IMR-90 (cell line): ENCODE measurements at regions not wholly inside any gene's neighbourhood (a gene's known extent, or its start where the extent isn't known, plus 50 kb on each side); places are given as distances from the start of the nearest gene placed in this dataset.

Experiments used
- ATAC-seq: fragments of 200-7000 bp; cut with Tn5 transposase; 2 replicates; pipeline ENCODE4 v1.9.1; 2020; ENCODE audit warnings: low read depth, mild to moderate bottlenecking, moderate library complexity
- BruUV-seq: library from RNA; stranded (reverse); fragments of 400-500 nt; replicated peaks from 2 replicates; lab custom pipeline; 2021; lab: Mats Ljungman, UMichigan
- CTCF ChIA-PET: fragments of 300-600 bp; formaldehyde crosslinking; extraction: SDS; loops from one replicate; lab custom pipeline; 2021; ENCODE audit warnings: antibody characterized with exemption; lab: Yijun Ruan, JAX
- POLR2A ChIA-PET: fragments of 300-600 bp; sonication (Branson Sonifier 250); formaldehyde crosslinking; loops from one replicate; lab custom pipeline; 2022; ENCODE audit warnings: antibody characterized with exemption; ENCODE audit not compliant: unreplicated experiment; lab: Charles Lee
- DNase-seq: peaks from one replicate; pipeline ENCODE4 v3.0.0; 2013
- H2AFZ ChIP-seq: replicated peaks from 2 replicates; pipeline ENCODE3; 2013; ENCODE audit warnings: low read length, mild to moderate bottlenecking; ENCODE audit not compliant: poor library complexity
- H2AK5ac ChIP-seq: 2 replicates; pipeline ENCODE4 v1.6.1; 2013; ENCODE audit warnings: low read depth, low read length, inconsistent platforms
- H2AK9ac ChIP-seq: replicated peaks from 2 replicates; pipeline ENCODE3; 2013; ENCODE audit warnings: mild to moderate bottlenecking, low read depth, low read length, moderate library complexity; ENCODE audit not compliant: poor library complexity
- H2BK120ac ChIP-seq: 2 replicates; pipeline ENCODE4 v1.6.1; 2013; ENCODE audit warnings: low read depth, low read length, inconsistent platforms
- H2BK15ac ChIP-seq: 3 replicates; pipeline ENCODE4 v1.6.1; 2013; ENCODE audit warnings: low read depth, low read length, inconsistent platforms
- H2BK20ac ChIP-seq: 2 replicates; pipeline ENCODE4 v1.6.1; 2013; ENCODE audit warnings: low read depth, mild to moderate bottlenecking, inconsistent platforms, low read length, moderate library complexity
- H2BK5ac ChIP-seq: 2 replicates; pipeline ENCODE4 v1.6.1; 2013; ENCODE audit warnings: mild to moderate bottlenecking, low read depth, low read length, inconsistent platforms; ENCODE audit not compliant: poor library complexity, severe bottlenecking
- H3K14ac ChIP-seq: replicated peaks from 2 replicates; pipeline ENCODE4 v1.6.1; 2013; ENCODE audit warnings: low read depth, low read length, inconsistent platforms
- H3K18ac ChIP-seq: 2 replicates; pipeline ENCODE4 v1.6.1; 2013; ENCODE audit warnings: low read depth, low read length, control low read depth
- H3K23ac ChIP-seq: 2 replicates; pipeline ENCODE4 v1.6.1; 2013; ENCODE audit warnings: low read depth, low read length, inconsistent platforms
- H3K27ac ChIP-seq: 2 replicates; pipeline ENCODE4 v1.5.1; 2013; ENCODE audit warnings: mild to moderate bottlenecking, control low read depth, low read length; ENCODE audit not compliant: insufficient read depth
- H3K27me3 ChIP-seq: 2 replicates; pipeline ENCODE4 v1.6.1; 2013; ENCODE audit warnings: low read length; ENCODE audit not compliant: control insufficient read depth, insufficient read depth
- H3K36me3 ChIP-seq: 2 replicates; pipeline ENCODE4 v1.6.1; 2013; ENCODE audit warnings: low read length, mixed read lengths; ENCODE audit not compliant: control insufficient read depth, insufficient read depth
- H3K4ac ChIP-seq: 2 replicates; pipeline ENCODE4 v1.6.1; 2013; ENCODE audit warnings: low read depth, low read length, inconsistent platforms
- H3K4me1 ChIP-seq: 2 replicates; pipeline ENCODE4 v1.6.1; 2013; ENCODE audit warnings: low read length, mixed read lengths; ENCODE audit not compliant: control insufficient read depth, insufficient read depth
- H3K4me2 ChIP-seq: 2 replicates; pipeline ENCODE4 v1.6.1; 2013; ENCODE audit warnings: low read depth, mild to moderate bottlenecking, control low read depth, low read length, moderate library complexity
- H3K4me3 ChIP-seq: 2 replicates; pipeline ENCODE4 v1.5.1; 2013; ENCODE audit warnings: low read depth, mild to moderate bottlenecking, control low read depth, low read length, moderate library complexity; ENCODE audit not compliant: insufficient read depth
- H3K56ac ChIP-seq: 2 replicates; pipeline ENCODE4 v1.6.1; 2013; ENCODE audit warnings: low read length, inconsistent platforms; ENCODE audit not compliant: insufficient read depth; ENCODE audit errors: extremely low read depth
- H3K79me1 ChIP-seq, 2 experiments: 2 replicates each; pipeline ENCODE4 v1.6.1; 2013; ENCODE audit warnings: low read length in 2 of 2, inconsistent platforms in 1 of 2, low read depth in 1 of 2
- H3K9ac ChIP-seq: 2 replicates; pipeline ENCODE4 v1.6.1; 2013; ENCODE audit warnings: low read depth, low read length, control low read depth
- H3K9me1 ChIP-seq: 2 replicates; pipeline ENCODE4 v1.6.1; 2013; ENCODE audit warnings: low read length, inconsistent platforms; ENCODE audit not compliant: insufficient read depth
- H3K9me3 ChIP-seq: 2 replicates; pipeline ENCODE4 v1.6.1; 2013; ENCODE audit warnings: low read length; ENCODE audit not compliant: control insufficient read depth, insufficient read depth
- H4K20me1 ChIP-seq: 2 replicates; pipeline ENCODE4 v1.6.1; 2013; ENCODE audit warnings: low read length, inconsistent platforms; ENCODE audit not compliant: insufficient read depth
- H4K5ac ChIP-seq: 2 replicates; pipeline ENCODE4 v1.6.1; 2013; ENCODE audit warnings: mild to moderate bottlenecking, low read depth, low read length, control low read depth
- H4K8ac ChIP-seq, 2 experiments: 2 replicates each; pipeline ENCODE4 v1.6.1; 2013; ENCODE audit warnings: low read depth in 2 of 2, low read length in 2 of 2, control low read depth in 1 of 2, inconsistent platforms in 1 of 2
- H4K91ac ChIP-seq: 2 replicates; pipeline ENCODE4 v1.6.1; 2013; ENCODE audit warnings: low read depth, low read length, inconsistent platforms; ENCODE audit not compliant: insufficient read depth
- MAZ ChIP-seq: IDR thresholded peaks from 2 replicates; pipeline ENCODE4 v1.6.1; 2012; ENCODE audit warnings: low read depth, mild to moderate bottlenecking, low read length, improper control_type of control experiment, moderate library complexity, borderline replicate concordance
- MXI1 ChIP-seq: IDR thresholded peaks from 2 replicates; pipeline ENCODE4 v1.6.1; 2012; ENCODE audit warnings: low read depth, mild to moderate bottlenecking, low read length, moderate library complexity, borderline replicate concordance
- NFE2L2 ChIP-seq: fragments of 150-350 bp; IDR thresholded peaks from 2 replicates; pipeline ENCODE4 v1.6.1; 2016; ENCODE audit warnings: low read depth, mild to moderate bottlenecking, low read length
- POLR2A ChIP-seq: IDR thresholded peaks from 2 replicates; pipeline ENCODE4 v1.6.1; 2012; ENCODE audit warnings: mild to moderate bottlenecking, low read depth, low read length
- RAD21 ChIP-seq: IDR thresholded peaks from 2 replicates; pipeline ENCODE4 v1.6.1; 2012; ENCODE audit warnings: low read length, improper control_type of control experiment
- RCOR1 ChIP-seq: IDR thresholded peaks from 2 replicates; pipeline ENCODE4 v1.6.1; 2012; ENCODE audit warnings: mild to moderate bottlenecking, low read length, improper control_type of control experiment; ENCODE audit not compliant: insufficient replicate concordance
- USF2 ChIP-seq: fragments of 150-350 bp; IDR thresholded peaks from 2 replicates; pipeline ENCODE4 v1.6.1; 2017; ENCODE audit warnings: mild to moderate bottlenecking, antibody characterized with exemption, low read length, low read depth
- WGBS, 2 experiments: methylation state at CpG; one replicate each; pipeline versions ENCODE4 v1.1.5 to v1.1.7; 2013; ENCODE audit warnings: missing lambda C conversion rate in 2 of 2; ENCODE audit not compliant: insufficient read length in 1 of 2; ENCODE audit errors: extremely low coverage in 2 of 2; 5-methylcytosine and 5-hydroxymethylcytosine counted together
- dilution Hi-C: fragments of 300-500 bp; cut with HindIII; formaldehyde crosslinking; loops from one replicate; pipeline ENCODE4 v1.14.3; 2018; ENCODE audit warnings: low sequenced_read_pairs; ENCODE audit not compliant: unreplicated experiment
- in situ Hi-C: fragments of 300-500 bp; cut with MboI; formaldehyde crosslinking; loops from 3 replicates; pipeline ENCODE4 v1.14.3; 2019; ENCODE audit warnings: low sequenced_read_pairs, inconsistent platforms, mixed read lengths
- intact Hi-C: fragments of 100-400 bp; cut with micrococcal nuclease; formaldehyde crosslinking; loops from 2 replicates; pipeline ENCODE4 v1.10.0; 2022

DNA sequence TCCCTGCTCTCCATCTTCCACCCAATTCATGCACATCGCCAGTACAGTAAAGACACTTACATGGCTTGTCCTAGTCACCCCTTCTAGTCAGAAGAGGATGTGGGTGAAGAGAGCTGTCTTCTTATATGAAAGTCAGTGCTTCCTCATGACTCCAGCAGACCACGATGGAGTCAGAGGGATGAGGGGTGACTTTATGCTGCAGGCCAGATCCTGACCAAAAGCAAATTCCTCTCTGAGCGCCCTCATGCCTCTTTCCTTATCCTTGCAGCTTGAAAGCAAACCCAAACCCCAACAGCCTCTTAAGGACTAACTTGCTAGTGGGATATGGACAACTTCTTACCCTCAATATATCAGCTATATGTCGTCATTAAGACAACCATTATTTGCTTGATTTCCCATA is 348.2 kb upstream of the DUSP10 start:
- peak overlapping the region; percentile 50; the same call in 1 of the 3 replicates for H2BK15ac ChIP-seq
- H2BK20ac ChIP-seq = no peak overlapping the region
- H3K4ac ChIP-seq = no peak overlapping the region
- H4K20me1 ChIP-seq = no peaks in the 10 kb centered on the region
- no peaks in the 10 kb centered on the region for H3K27me3 ChIP-seq
- no peaks in the 10 kb centered on the region; the same call in 1 of the 2 replicates for H3K9me3 ChIP-seq
- ChIA-PET CTCF (no interaction called here), POLR2A (no interaction called here)
- no peak overlapping the region for H2AFZ ChIP-seq
- no peaks in the 10 kb centered on the region for H3K79me1 ChIP-seq
- H3K23ac ChIP-seq = no peak overlapping the region
- no peak overlapping the region; the same call in 1 of the 2 replicates for H3K14ac ChIP-seq
- no peak overlapping the region for H3K4me2 ChIP-seq
- TF ChIP-seq POLR2A (no peak), MAZ (no peak), USF2 (no peak), NFE2L2 (no peak), MXI1 (no peak), RAD21 (no peak), RCOR1 (no peak)
- no peak overlapping the region for H3K56ac ChIP-seq
- H3K27ac ChIP-seq = no peak overlapping the region
- dilution Hi-C loops (no loop called here), in situ Hi-C loops (no loop called here), intact Hi-C loops (no loop called here)
- no peaks in the 10 kb centered on the region for H3K9me1 ChIP-seq
- H2BK120ac ChIP-seq = 0 out of 2 replicates have a peak overlapping the region, but pooled peaks have one; percentile 14
- no CpG with 5 or more reads among the region's 4 CpGs for WGBS, 2 experiments
- no peak overlapping the region for H3K9ac ChIP-seq
- DNase-seq (no peak), ATAC-seq (no peak)
- H2BK5ac ChIP-seq = no peak overlapping the region
- H2AK5ac ChIP-seq = no peak overlapping the region
- no peak overlapping the region for H4K8ac ChIP-seq
- H4K91ac ChIP-seq = no peak overlapping the region
- H3K18ac ChIP-seq = no peak overlapping the region
- no TSS peak for BruUV-seq
- H3K36me3 ChIP-seq = no peaks in the 10 kb centered on the region
- H2AK9ac ChIP-seq = no peak overlapping the region
- no peak overlapping the region for H3K4me3 ChIP-seq
- peaks cover 2% of the 10 kb centered on the region; the same call in 1 of the 2 replicates for H3K4me1 ChIP-seq
- no peak overlapping the region for H4K5ac ChIP-seq
